Transverse colon (tissue), 3 donors: ENCODE measurements at regions not wholly inside any gene's neighbourhood (a gene's known extent, or its start where the extent isn't known, plus 50 kb on each side); places are given as distances from the start of the nearest gene placed in this dataset.

ENCODE experiments used
- CTCF ChIP-seq, 5 experiments: fragments of 200-600 bp in 3 of 5; fragments of 450-650 bp in 2 of 5; sonication (generic) in 3 of 5; IDR thresholded peaks; 1 replicate in 2 of 5; 2 replicates in 3 of 5; pipeline ENCODE4 v1.5.1; 2016 to 2017; ENCODE audit warnings: antibody characterized with exemption in 5 of 5, inconsistent platforms in 3 of 5, mild to moderate bottlenecking in 2 of 5, moderate library complexity in 1 of 5
- POLR2A ChIP-seq: fragments of 450-650 bp; IDR thresholded peaks from one replicate; pipeline ENCODE4 v1.6.1; 2016; ENCODE audit warnings: antibody characterized with exemption, mild to moderate bottlenecking, moderate library complexity

GRCh38 chr7:38330861-38331621, 57.6 kb upstream of the TARP start:
- TF ChIP-seq CTCF (IDR thresholded peaks at IDR 0.05) = no peak
- no peak for TF ChIP-seq POLR2A
